Activated CD8-positive, alpha-beta memory T cell treated with anti-CD3 and anti-CD28 coated beads for 4 hours (primary cell): ENCODE measurements at regions not wholly inside any gene's neighbourhood (a gene's known extent, or its start where the extent isn't known, plus 50 kb on each side); places are given as distances from the start of the nearest gene placed in this dataset.
A peak's percentile ranks its signal among the peaks of the same experiment; 100 is the strongest.

Source experiments
- DNase-seq, 2 donors: peaks; one replicate each; pipeline ENCODE4 v3.0.0-alpha.2; 2020; ENCODE audit warnings: low read depth in 2 of 2

GRCh38 chr20:40540166-40540565 lies 148.9 kb downstream of the MAFB start:
- no peak for DNase-seq

GRCh38 chr20:40538131-40538530 lies 150.9 kb downstream of the MAFB start:
- no peak for DNase-seq

DNA sequence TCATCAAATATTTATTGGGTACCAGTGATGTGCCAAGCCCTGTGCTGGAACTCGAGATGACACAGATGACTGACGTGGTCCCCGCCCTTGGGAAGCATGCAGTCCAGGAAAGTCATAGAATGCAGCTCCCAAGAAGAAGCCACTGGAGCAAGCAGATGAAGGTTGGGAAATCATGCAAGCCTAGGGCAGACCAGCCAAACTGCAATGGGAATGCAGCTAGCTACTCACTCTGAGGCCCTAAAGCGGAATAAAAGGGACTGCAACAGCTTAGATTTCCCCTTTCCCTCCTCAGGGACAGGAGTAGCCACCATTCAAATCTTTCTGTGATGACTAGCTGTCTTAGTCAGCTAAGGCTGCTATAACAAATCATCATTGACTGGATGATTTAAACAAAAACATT lies 152.2 kb downstream of the MAFB start:
- DNase-seq = no peak

DNA sequence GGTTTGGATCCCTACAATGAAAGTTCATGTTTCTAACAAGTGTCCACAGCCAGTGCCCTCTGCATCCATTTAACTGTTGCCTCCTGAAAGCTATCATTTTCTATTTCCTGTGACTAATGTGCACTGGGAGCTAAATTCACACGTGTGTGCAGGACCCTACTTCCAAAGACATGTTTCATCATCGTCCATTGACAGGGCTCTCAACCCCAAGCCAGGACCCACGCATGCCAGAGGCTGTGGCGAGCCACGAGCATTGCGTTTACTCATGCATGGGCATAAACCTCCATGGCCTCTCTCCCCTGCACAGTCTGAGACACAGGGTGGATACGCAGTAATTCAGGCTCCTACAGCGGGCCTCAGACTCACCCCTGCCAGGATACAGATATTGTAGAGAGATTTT lies 153.2 kb downstream of the MAFB start:
- no peak for DNase-seq

GRCh38 chr20:40532103-40532502 lies 156.9 kb downstream of the MAFB start:
- DNase-seq = no peak

- no peak for DNase-seq
Measured at GRCh38 chr20:40525351-40525750, 163.7 kb downstream of the MAFB start.

DNA sequence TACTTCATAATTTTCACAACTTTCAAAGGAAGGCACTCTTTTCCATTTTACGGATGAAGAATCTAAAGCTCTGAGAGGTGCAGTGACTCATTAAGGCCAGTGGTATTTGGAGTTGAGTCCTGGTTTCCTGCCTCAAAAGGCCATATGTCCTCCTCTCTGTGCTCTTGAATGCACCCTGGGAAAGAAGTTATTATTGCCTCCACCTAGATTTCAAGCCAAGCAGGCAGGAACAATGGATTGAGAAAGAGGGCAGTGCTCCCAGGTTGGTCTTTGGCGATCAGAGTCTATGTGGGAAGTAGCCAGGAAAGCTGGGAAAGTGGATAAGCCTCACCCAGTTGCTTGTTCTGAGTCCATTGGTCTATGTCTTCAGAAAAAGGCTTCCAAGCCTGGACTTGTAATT lies 165.0 kb downstream of the MAFB start:
- DNase-seq = no peak

DNA sequence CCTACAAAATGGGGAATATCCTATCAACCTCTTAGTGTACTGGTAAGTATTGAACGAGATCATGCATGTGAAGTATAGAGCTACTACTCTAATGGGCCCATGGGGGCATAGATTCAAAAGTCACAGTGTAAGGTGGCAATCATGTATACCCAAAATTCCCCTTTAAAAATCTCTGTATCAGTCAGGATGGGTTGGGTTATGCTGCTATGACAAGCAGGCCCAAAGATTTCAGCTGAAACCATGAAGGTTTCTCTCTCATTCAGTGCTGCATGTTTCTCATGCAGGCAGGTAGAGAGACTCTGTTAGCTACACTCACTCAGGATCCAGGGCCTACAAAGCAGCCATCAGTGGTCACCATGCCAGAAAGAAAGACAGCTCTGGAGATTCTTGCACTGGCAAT lies 166.6 kb downstream of the MAFB start:
- no peak for DNase-seq

DNA sequence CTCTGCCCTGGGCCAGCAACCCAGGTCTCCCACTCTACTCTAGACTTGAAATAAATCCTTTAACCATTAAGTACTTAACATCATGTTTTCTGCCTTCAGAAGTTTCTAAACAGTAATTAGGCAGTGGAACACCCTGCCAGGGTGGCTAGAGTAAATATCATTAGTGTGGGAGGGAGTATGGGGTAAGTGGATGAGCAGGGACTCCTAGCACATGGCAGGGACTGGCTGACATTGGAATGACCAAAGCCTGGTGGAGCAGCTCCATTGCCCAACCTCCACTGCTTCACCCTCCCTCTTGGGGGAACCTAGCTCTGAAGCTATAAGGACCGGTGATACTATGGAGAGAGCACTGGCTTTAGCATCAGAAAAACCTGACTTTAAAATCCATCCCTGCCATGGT lies 167.1 kb downstream of the MAFB start:
- DNase-seq = no peak

- DNase-seq = no peak
Measured at GRCh38 chr20:40519918-40520317, 169.1 kb downstream of the MAFB start.

DNA sequence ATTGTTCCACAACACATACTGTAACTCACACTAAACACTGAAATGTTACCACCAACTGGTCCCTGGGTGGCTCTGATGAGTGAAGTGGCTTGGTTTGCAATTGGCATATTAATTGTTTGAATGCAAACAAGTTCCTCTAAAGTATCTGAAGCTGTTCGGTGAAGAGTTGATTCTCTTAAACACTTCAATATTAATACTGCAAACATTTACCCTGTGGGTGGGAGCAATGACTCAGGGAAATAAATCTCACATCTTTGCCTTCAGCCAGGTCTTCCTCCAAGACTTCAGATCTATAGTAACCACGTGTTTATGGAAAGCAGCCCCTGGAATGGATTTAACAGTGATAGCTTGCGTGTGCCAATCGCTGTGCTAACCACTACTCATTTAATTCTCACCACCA lies 176.0 kb downstream of the MAFB start:
- no peak for DNase-seq

DNA sequence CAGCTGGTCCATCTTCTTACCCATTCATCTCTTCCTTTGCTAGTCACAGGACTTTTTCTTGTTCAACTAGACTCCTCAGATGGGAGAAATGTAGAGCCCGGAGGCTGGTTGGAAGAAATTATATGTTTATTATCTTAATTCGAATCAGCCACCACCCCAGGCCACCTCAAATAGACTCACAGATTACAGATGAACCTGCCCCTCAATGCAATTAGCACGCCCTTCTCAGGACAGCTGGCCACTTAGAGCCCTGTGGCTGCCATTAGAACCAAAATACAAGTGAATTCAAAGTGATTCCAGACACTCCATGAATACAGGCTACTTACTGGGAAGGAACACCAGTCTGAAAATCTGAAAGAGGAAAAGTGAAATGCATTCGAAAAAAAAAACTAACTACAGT lies 176.4 kb downstream of the MAFB start:
- DNase-seq = no peak

- DNase-seq = no peak
Measured at GRCh38 chr20:40511478-40511877, 177.6 kb downstream of the MAFB start.

GRCh38 chr20:40510622-40511021 lies 178.4 kb downstream of the MAFB start:
- DNase-seq = no peak

- no peak for DNase-seq
Measured at GRCh38 chr20:40508821-40509220, 180.2 kb downstream of the MAFB start.

DNA sequence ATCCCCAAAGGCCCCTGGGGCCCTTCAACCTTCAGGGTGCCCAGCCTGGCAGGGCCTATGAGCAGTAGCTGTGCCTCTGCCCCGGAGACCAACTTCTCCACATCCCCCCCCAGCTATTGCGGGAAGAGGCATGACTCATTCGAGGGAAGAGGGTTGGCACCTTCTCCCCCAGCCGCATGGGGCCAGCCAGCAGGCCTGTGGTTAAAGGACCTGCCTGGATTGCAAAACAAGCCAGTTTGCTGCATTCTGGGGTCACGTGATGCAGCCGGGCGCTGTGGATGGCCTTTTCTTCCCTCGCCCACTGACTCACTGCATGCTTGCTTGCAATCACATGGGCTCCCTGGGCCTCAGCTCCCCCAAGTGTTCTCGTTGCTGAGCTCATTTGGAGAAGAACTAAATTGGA lies 182.5 kb downstream of the MAFB start:
- DNase-seq = peak; percentile 3 to 7

- DNase-seq = no peak
Measured at GRCh38 chr20:40503119-40503518, 185.9 kb downstream of the MAFB start.

DNA sequence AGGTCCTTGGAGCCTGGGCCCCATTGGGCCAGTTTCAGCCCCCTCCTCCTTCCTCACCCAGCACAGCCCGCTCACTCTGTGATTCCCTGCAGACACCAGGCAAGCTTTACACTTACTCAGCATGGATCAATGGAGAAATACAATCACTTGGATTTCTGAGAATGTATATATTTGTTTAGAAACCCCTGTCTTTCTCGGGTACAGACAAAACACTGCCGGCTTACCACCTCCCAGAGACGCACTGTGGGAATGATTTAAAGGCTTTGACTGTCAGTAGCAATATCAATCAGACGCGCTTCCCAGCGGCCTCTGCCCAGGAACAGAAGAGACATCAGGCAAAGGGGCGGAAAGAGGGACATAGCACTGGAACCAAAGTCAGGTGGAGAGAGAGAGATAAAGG lies 186.5 kb downstream of the MAFB start:
- DNase-seq = no peak

- DNase-seq = no peak
Measured at GRCh38 chr20:40499391-40499790, 189.6 kb downstream of the MAFB start.

- no peak for DNase-seq
Measured at GRCh38 chr20:40497899-40498691, 190.9 kb downstream of the MAFB start.

GRCh38 chr20:40495956-40496355 lies 193.1 kb downstream of the MAFB start:
- no peak for DNase-seq

DNA sequence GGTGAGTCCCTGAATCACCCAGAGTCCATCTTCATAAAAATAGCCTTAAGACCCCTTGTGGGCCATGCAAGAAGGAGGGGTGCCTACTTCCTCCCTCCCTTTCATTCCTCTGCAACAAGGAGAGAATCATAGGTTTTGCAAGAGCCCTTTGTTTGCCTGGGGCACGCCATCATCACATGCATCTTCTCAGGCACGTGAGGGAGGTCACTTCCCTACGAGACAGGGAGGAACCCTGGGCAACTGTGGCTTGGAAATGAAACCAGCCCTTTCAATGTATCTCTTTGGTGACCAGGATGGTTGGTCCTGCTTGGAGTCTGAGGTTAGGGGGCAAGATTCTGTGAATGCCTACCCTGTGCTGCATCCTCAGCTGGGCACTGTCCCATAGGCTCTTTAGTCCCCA lies 194.8 kb downstream of the MAFB start:
- no peak for DNase-seq

DNA sequence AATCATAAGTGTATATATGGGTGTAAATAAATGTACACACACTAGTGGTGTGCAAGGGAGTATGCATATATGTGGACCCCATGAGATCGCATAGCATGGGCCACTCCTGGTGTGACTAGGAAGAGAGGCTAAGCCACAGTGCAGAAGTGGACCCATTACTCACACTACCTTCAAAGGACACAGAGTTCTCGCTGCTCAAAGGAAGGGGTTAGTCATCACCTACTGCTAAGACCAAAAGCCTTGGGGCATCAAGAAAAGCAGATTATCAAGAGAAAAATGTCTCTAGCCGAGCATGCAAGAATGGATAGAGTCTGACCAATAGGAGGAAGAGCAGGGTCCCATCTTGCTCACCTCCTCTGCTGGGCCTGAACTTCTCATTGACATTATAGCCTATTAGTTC lies 195.5 kb downstream of the MAFB start:
- no peak for DNase-seq

DNA sequence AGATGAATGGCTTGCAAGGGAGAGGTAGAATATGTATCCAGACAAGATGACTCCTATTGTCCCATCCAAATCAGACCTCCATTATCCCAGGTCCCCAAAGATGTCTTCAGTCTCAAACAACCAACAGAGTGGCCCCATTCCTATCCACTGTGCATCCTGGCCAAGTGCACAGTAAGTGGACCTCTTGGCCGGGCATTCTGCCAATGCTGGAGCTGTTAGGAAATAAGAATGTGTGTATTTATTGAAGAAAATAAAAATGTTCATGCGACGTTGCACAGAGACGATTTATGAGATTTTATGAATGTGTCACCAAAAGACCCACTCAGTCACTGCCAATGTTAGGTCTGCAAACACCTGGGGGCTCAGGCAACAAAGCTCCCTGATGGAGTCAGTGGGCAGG lies 196.0 kb downstream of the MAFB start:
- no peak for DNase-seq
